KBM-7 (cell line): ENCODE measurements at regions not wholly inside any gene's neighbourhood (a gene's known extent, or its start where the extent isn't known, plus 50 kb on each side); places are given as distances from the start of the nearest gene placed in this dataset.

Experiments
- DNase-seq: peaks from one replicate; pipeline ENCODE4 v3.0.0-alpha.2; 2015
- in situ Hi-C: fragments of 300-500 bp; cut with MboI; formaldehyde crosslinking; loops from 2 replicates; pipeline ENCODE4 v1.14.3; 2020; ENCODE audit warnings: low sequenced_read_pairs, low pct_unique_long_range_greater_than_20kb, mixed read lengths

DNA sequence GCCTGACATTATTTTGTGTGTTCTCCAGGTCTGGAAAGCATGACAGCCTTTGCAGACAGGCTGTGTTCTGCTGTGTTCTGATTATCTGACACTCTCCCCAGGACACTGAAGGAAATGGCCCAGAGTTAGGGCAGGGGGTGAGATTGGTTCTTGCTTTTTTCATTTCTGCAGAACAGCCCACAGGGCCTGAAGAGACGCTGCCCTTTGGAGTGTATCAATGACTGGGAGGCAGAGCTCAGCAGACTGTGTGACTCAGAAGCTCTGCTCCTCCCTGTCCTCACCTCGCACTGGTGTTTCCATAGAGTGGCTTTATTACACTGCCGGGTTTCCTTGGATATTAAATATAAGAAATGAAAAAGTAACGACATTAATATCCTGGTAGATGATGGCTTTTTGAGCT is 523.6 kb downstream of the NTRK3 start:
- no peak for DNase-seq
- in situ Hi-C loops: no loop called here

GRCh38 chr15:87731630-87732029 is 524.9 kb downstream of the NTRK3 start:
- DNase-seq: no peak
- in situ Hi-C loops: no loop called here

DNA sequence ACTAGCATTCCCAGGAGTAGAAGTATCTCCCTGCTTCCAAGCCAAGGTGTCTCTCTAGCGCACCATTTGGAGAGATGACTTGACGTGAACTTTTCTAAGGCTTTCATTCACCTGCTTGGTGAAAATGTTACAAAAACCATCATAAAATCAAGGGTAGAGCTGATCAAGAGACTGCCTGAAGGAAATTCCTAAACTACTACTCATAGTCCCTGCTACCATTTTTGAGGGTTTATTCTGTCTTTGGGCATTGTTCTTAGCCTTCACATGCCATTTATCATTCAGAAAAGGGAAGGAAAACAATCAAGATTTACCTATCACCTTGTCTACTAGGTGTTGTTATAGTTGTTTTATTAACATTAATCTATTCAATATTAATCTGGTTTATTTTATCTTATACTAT is 525.8 kb downstream of the NTRK3 start:
- no peak for DNase-seq
- in situ Hi-C loops: no loop called here

DNA sequence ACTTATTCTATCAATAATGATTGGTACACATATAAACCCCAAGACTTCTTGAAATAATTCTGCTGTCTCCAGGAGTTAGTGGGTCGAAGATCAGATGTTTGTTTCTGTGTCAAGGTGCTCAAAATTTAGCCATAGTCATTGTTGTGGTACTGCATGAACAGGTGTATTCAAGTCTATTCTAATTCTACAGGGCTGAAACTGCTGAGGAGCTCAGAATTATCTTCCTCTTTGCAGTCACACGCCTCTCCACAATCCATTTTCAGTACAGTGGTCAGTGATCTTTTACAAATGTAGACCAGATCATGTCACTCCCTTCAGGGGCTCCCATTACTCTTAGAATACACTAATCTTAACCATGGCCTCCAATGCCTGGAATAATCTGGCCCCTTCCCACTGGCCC is 527.5 kb downstream of the NTRK3 start:
- DNase-seq: no peak
- in situ Hi-C loops: no loop called here

- no peak for DNase-seq
- in situ Hi-C loops: no loop called here
These were observed 529.5 kb downstream of the NTRK3 start for GRCh38 chr15:87727073-87727472.

DNA sequence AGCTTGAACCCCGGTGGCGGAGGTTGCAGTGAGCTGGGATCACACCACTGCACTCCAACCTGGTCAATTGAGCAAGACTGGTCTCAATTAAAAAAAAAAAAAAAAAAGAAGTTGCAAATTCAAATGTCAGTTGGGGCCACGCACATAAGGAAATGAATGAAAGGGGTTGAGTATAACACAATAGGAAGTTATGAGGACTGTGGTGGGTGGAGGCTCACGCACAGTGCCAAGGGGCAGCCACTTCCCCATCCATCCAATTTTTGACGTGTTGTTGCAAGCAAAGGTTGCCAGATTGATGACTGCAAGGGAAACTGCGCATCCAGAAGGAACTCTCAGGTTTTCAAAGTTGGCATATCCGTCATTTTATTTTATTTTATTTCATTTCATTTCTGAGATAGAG is 532.2 kb downstream of the NTRK3 start:
- in situ Hi-C loops: no loop called here
- peak; percentile 26 for DNase-seq

DNA sequence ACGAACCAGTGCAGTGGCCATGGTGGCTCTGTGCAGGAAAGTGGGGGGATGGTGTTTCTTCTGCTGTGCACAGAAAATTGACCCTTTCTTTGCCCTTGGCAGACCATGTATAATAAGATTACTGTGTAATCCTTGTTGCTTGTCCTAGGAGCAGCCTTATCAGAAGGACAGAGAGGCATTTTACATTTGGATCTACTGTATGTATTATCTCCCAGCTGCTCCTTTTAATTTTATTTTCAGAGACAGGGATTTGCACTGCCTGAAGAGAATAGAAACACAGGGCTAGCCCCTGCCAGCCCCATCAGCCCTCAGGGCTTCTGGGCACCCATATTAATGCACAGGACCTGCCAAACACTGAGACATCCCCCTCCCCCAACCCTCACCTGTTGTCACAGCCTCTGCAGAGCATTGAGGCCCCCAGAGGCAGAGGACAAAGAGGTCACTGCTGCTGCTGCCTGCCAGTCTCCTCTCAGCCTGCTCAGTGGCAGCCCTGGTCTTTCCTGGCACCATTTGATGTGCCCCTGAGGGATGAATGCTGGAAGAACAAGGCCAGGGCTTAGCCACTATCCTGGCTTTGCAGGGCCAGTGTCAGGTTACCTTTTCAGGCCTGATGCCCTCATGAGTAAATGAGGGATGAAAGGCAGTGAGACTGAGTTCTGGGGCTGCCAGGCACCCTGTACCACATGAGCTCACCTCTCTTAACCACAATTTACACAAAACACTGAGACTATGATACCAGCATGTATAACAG is 533.4 kb downstream of the NTRK3 start:
- in situ Hi-C loops: no loop called here
- no peak for DNase-seq

- no peak for DNase-seq
- in situ Hi-C loops: no loop called here
These were observed 536.3 kb downstream of the NTRK3 start for GRCh38 chr15:87720235-87720634.

GRCh38 chr15:87716422-87716821 is 540.1 kb downstream of the NTRK3 start:
- no peak for DNase-seq
- in situ Hi-C loops: no loop called here

DNA sequence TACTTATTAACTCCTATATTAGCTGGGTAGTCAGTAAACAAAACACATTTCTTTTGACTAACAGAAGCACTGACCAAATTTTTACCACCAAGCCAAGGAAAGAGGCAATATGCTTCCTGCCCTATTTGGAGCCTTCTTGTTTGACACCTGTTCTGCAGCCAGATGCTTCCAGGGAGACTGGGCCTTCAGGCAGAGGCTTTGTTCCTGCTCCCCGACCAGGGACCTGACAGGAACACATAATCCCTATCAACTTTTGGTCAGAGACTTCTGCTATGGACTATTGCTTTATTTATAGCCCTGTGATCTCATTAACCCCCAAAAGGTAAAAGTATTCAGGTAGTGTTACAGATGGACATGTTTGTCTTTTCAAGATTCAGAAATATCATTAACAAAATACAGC is 541.3 kb downstream of the NTRK3 start:
- in situ Hi-C loops: no loop called here
- DNase-seq: no peak

GRCh38 chr15:87713475-87713879 is 543.1 kb downstream of the NTRK3 start:
- in situ Hi-C loops: no loop called here

GRCh38 chr15:87712211-87712610 is 544.3 kb downstream of the NTRK3 start:
- in situ Hi-C loops: no loop called here
- no peak for DNase-seq

More at GRCh38 chr15:87713475-87713879, 543.1 kb downstream of the NTRK3 start:
- no peak for DNase-seq

DNA sequence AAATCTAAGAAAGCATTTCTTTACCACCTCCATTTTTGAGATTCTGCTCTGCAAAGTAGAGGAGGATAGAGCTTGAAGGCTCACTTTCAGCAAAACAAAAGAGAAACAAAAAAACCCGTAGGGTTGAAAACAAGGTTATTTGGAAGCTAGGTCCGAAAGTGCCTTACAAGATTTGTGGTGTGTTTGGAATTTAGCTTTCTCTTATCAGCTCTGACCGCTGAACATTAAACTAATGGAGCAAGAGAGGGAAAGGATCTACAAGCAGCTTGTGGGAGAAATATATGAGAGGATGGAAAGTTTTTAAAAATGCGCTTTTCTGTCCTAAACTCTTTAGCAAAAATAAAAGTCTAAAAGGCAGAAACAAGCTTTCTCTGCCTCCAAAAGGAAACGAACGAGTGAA is 545.5 kb downstream of the NTRK3 start:
- DNase-seq: no peak
- in situ Hi-C loops: no loop called here

DNA sequence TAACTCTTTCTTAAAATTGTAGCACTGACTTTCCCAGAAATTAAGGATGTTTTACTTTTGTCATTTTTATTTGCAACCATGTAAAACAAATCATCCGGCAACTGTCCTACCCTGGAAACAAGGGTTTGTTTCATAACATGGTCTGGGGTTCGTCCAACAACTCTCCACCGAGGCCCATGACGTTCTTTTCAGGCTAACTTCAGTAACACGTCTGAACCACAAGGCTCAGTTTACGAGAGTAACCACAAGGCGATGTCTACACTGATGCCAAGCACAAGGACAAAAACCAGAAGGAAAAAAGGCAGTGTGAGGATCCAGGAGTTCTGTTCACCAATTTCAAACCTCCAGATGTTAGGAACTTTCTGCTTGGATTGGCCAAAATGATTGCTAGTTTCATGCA is 546.1 kb downstream of the NTRK3 start:
- DNase-seq: no peak
- in situ Hi-C loops: no loop called here

DNA sequence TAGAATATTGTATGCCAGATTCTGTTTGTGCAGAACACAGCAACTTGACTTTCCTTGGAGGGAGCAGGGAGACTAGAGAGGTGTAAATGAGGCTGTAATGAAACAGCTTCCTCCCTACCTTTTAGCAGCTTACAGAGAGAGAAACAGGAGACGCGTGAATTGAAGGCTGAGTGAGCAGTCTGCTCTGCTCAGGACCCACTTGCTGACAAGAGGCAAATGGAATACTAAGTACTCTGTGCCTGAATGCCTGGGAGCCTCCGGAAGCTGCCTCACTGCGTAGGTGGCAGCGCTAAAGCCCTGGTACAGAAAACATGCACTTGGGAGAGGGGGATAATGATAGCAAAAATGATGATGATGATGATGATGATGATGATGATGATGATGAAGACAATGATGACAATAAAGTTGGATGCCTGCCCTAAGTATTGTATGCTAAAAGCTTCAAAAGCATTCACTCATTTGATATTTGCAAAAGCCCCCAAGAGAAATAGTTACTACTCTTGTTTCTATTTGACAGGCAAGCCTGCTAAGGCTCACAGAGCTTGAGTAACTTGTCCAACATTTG is 548.9 kb downstream of the NTRK3 start:
- DNase-seq: no peak
- in situ Hi-C loops: no loop called here

GRCh38 chr15:87707071-87707470 is 549.5 kb downstream of the NTRK3 start:
- DNase-seq: no peak
- in situ Hi-C loops: no loop called here

DNA sequence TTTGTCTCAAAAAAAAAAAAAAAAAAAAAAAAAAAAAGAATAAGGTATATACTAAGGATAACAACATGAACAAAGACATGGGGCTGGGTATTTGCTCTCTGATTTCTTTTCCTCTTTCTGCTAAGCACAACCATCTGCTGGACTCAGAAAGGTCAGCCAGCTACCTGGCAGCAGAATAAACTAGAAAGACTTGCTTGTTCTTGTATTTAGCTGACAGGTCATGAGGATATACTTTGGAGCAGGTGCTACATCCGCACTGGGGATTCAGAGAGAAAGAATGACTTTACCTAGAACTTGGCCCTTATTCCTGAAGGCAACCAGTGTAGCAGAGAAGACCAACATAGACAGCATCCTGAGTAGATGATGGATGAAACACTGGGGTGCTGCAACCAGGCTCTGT is 550.5 kb downstream of the NTRK3 start:
- in situ Hi-C loops: no loop called here

GRCh38 chr15:87704276-87704675 is 552.3 kb downstream of the NTRK3 start:
- in situ Hi-C loops: no loop called here
- DNase-seq: no peak

More for the DNA sequence above, 550.5 kb downstream of the NTRK3 start:
- DNase-seq: no peak

DNA sequence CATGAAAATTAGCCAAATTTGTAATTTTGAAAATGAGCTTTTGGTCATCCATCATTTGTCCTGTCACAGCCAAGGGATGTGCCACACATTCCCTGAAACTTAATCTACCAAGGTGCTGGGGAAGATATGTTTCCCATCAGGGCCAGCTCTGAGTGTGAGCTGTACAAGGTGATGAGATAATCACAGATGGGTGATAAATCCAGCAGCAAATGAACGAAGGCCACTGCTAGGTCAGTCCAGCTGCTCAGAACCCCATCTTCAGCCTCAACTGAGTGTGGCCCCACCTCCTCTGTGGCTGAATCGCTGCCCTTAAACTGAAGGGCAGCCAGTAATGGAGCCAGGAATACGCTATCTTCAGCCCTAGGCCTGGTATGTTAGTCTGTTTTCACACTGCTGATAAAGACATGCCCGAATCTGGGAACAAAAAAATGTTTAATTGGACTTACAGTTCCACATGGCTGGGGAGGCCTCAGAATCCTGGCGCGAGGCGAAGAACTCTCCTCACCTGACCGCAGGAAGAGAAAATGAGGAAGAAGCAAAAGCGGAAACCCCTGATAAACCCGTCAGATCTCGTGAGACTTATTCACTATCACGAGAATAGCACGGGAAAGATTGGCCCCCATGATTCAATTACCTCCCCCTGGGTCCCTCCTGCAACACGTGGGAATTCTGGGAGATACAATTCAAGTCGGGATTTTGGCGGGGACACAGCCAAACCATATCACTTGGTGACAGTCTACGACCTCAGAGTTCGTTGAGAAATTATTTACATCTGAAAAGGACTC is 553.0 kb downstream of the NTRK3 start:
- in situ Hi-C loops: no loop called here
- DNase-seq: no peak

GRCh38 chr15:87702270-87702669 is 554.3 kb downstream of the NTRK3 start:
- DNase-seq: no peak
- in situ Hi-C loops: no loop called here
